ENCODE measurements at regions not wholly inside any gene's neighbourhood (a gene's known extent, or its start where the extent isn't known, plus 50 kb on each side); places are given as distances from the start of the nearest gene placed in this dataset.

GRCh38 chr20:24831232-24831631, 117.8 kb upstream of the CST7 start:
- TF ChIP-seq CTCF (conservative IDR thresholded peaks at IDR 0.05) (no peak), ZFX (IDR thresholded peaks at IDR 0.05) (no peak)

All from C4-2B (cell line).